ENCODE measurements at regions not wholly inside any gene's neighbourhood (a gene's known extent, or its start where the extent isn't known, plus 50 kb on each side); places are given as distances from the start of the nearest gene placed in this dataset.

- TF ChIP-seq CTCF (conservative IDR thresholded peaks at IDR 0.05): no peak
- TF ChIP-seq ZFX (IDR thresholded peaks at IDR 0.05): no peak
These were observed 352.0 kb downstream of the NUF2 start for GRCh38 chr1:163673759-163674151.
